K562 (cell line): ENCODE measurements at regions not wholly inside any gene's neighbourhood (a gene's known extent, or its start where the extent isn't known, plus 50 kb on each side); places are given as distances from the start of the nearest gene placed in this dataset.

Experiments used
- ARID3A ChIP-seq: IDR thresholded peaks from 2 replicates; pipeline ENCODE4 v1.6.1; 2012; ENCODE audit warnings: low read depth, low read length, improper control_type of control experiment, borderline replicate concordance
- CBFA2T3 ChIP-seq: fragments of 450-650 bp; IDR thresholded peaks from 2 replicates; pipeline ENCODE4 v1.6.1; 2017
- CREB3 ChIP-seq: fragments of 450-650 bp; conservative IDR thresholded peaks from 2 replicates; pipeline ENCODE4 v1.6.1; 2016; ENCODE audit warnings: missing genetic modification characterization, low read depth, mild to moderate bottlenecking, missing compliant biosample characterization, moderate library complexity
- E2F3 ChIP-seq: fragments of 250-450 bp; sonication (Bioruptor Pico); IDR thresholded peaks from 2 replicates; pipeline ENCODE4 v1.4.0; 2020; ENCODE audit warnings: mild to moderate bottlenecking
- FUS ChIP-seq: fragments of 200-400 bp; formaldehyde crosslinking; optimal IDR thresholded peaks from 2 replicates; pipeline ENCODE3; 2017; ENCODE audit warnings: low read depth, low read length
- GTF2F1 ChIP-seq: IDR thresholded peaks from 2 replicates; pipeline ENCODE4 v1.6.1; 2011; ENCODE audit warnings: low read depth, low read length, improper control_type of control experiment
- NR4A1 ChIP-seq, 2 experiments: fragments of 250-450 bp in 1 of 2; fragments of 450-650 bp in 1 of 2; sonication (Bioruptor Pico) in 1 of 2; IDR thresholded peaks; 2 replicates each; pipeline versions ENCODE4 v1.4.0 to v1.6.1; 2016 to 2020; ENCODE audit warnings: mild to moderate bottlenecking in 2 of 2, missing compliant biosample characterization in 1 of 2, missing genetic modification characterization in 1 of 2, moderate library complexity in 1 of 2
- NRF1 ChIP-seq, 2 experiments: fragments of 450-650 bp; IDR thresholded peaks in 1 of 2; conservative IDR thresholded peaks in 1 of 2; 2 replicates each; pipeline ENCODE4 v1.6.1; 2014; ENCODE audit warnings: mild to moderate bottlenecking in 2 of 2
- POLR2B ChIP-seq: fragments of 450-650 bp; IDR thresholded peaks from 2 replicates; pipeline ENCODE4 v1.6.1; 2018; ENCODE audit warnings: low read depth; ENCODE audit not compliant: partially characterized antibody
- POLR3A ChIP-seq: IDR thresholded peaks from 2 replicates; pipeline ENCODE4 v1.6.1; 2011; ENCODE audit warnings: borderline replicate concordance, mild to moderate bottlenecking, moderate library complexity; ENCODE audit not compliant: insufficient read length, insufficient read depth; ENCODE audit errors: extremely low read depth
- SLC30A9 ChIP-seq: fragments of 250-450 bp; sonication (Bioruptor Pico); IDR thresholded peaks from 2 replicates; pipeline ENCODE4 v1.8.0; 2022; ENCODE audit warnings: mild to moderate bottlenecking, moderate library complexity
- TRIM24 ChIP-seq, 2 experiments: fragments of 450-650 bp; IDR thresholded peaks; 2 replicates each; pipeline ENCODE4 v1.6.1; 2016
- YY1 ChIP-seq, 3 experiments: IDR thresholded peaks; 2 replicates each; pipeline ENCODE4 v1.6.1; 2011; ENCODE audit warnings: low read length in 2 of 3, mild to moderate bottlenecking in 2 of 3, moderate library complexity in 2 of 3, borderline replicate concordance in 1 of 3, control low read depth in 1 of 3, low read depth in 1 of 3; ENCODE audit not compliant: insufficient read depth in 3 of 3, insufficient replicate concordance in 2 of 3, control insufficient read depth in 1 of 3, insufficient read length in 1 of 3; ENCODE audit errors: extremely low read depth in 1 of 3
- ZBTB9 ChIP-seq: fragments of 450-650 bp; formaldehyde crosslinking; IDR thresholded peaks from 2 replicates; pipeline ENCODE4 v1.4.0; 2020; ENCODE audit warnings: mild to moderate bottlenecking, moderate library complexity
- ZFP36 ChIP-seq: fragments of 150-350 bp; IDR thresholded peaks from 2 replicates; pipeline ENCODE4 v1.6.1; 2018; ENCODE audit warnings: low read length, low read depth; ENCODE audit not compliant: partially characterized antibody
- ZKSCAN1 ChIP-seq: fragments of 150-350 bp; IDR thresholded peaks from 2 replicates; pipeline ENCODE4 v1.6.1; 2016; ENCODE audit warnings: low read depth, low read length
- ZKSCAN3 ChIP-seq: fragments of 250-450 bp; sonication (Bioruptor Pico); IDR thresholded peaks from 2 replicates; pipeline ENCODE4 v1.4.0; 2020
- ZNF174 ChIP-seq: fragments of 250-450 bp; sonication (Bioruptor Pico); IDR thresholded peaks from 2 replicates; pipeline ENCODE4 v1.4.0; 2020; ENCODE audit warnings: mild to moderate bottlenecking
- ZNF280A ChIP-seq: fragments of 450-650 bp; IDR thresholded peaks from 2 replicates; pipeline ENCODE4 v1.6.1; 2018; ENCODE audit warnings: mild to moderate bottlenecking, low read depth; ENCODE audit not compliant: partially characterized antibody
- ZSCAN32 ChIP-seq: fragments of 450-650 bp; formaldehyde crosslinking; IDR thresholded peaks from 2 replicates; pipeline ENCODE4 v1.4.0; 2020; ENCODE audit warnings: mild to moderate bottlenecking, moderate library complexity
- TF ChIP-seq, protein P1 (sequence below): fragments of 250-450 bp; sonication (Bioruptor Pico); IDR thresholded peaks from 2 replicates; pipeline ENCODE4 v1.6.1; 2021; ENCODE audit warnings: mild to moderate bottlenecking

DNA sequence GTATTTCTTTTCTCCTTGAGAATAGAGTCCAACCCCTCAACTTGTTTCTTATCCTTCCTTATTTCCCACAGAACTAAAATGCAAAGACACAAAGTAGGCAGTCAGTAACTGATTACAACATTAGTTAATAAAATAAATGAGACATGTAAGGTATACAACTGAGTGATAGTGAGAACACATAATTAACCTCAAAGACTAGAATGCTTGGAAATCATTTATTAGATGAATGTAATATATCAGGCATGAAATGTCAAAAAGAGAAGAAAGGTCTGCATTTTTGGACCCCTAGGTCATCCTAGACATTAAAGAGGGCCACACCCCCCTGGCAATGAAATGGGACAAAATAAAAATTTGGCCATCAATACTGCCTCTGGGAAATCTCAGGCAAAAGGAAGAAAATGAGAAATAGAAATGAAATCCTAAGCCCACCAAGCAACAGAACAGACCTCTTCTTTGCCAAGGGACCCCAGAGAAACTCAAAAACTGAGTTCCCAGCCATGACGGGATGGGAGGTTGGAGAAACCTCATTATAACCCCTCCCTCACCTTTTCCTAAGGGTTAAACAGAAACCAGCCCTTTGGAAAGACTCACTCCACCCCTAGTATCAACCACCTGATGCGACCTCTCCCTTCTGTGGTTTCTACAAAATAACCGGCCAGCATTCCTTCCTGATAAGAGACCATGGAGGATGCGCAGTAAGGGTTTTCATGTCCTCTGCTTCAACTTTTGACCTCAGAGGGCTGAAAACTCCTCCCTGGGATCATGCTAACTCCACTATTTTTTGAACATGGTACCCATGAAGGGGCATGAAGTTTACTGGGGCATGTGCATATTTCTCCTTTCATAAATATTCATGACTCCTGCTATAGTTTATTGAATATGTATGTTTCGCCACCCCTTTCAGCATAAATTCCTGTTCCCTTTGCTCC is 90.0 kb upstream of the EXOC1L start (continued):
- TF ChIP-seq CREB3 (tag): no peak
- TF ChIP-seq ZFP36: no peak
- peak; percentile 85 for TF ChIP-seq CBFA2T3
- TF ChIP-seq NR4A1 (CRISPR knock-in tag; IDR thresholded peaks at IDR 0.05): no peak
- no peak for TF ChIP-seq NR4A1 (tag; IDR thresholded peaks at IDR 0.05)
- TF ChIP-seq NRF1 (conservative IDR thresholded peaks at IDR 0.05 in 1 of 2, IDR thresholded peaks at IDR 0.05 in 1 of 2): peak; percentile 90 to 92
- no peak for TF ChIP-seq ZNF174 (CRISPR knock-in tag)
- TF ChIP-seq POLR2B: no peak
- no peak for TF ChIP-seq POLR3A
- no peak for TF ChIP-seq E2F3 (CRISPR knock-in tag)
- no peak for TF ChIP-seq GTF2F1
- 0 out of 2 replicates have a peak, but pooled peaks have one; percentile 11 for TF ChIP-seq ARID3A
- no peak for TF ChIP-seq ZNF280A
- 0 out of 2 replicates have a peak, but pooled peaks have one; percentile 4 for TF ChIP-seq ZBTB9 (CRISPR knock-in tag)
- TF ChIP-seq FUS: no peak
- peak; percentile 78 to 87 for TF ChIP-seq TRIM24 (IDR thresholded peaks at IDR 0.05)
- TF ChIP-seq YY1 (IDR thresholded peaks at IDR 0.05; ENCODE audit: borderline replicate concordance in 1 of 3, control insufficient read depth in 1 of 3, extremely low read depth in 1 of 3, insufficient read depth in 3 of 3, insufficient read length in 1 of 3, insufficient replicate concordance in 2 of 3, low read depth in 1 of 3, low read length in 2 of 3): no peak
- no peak for TF ChIP-seq ZSCAN32 (CRISPR knock-in tag)
- TF ChIP-seq SLC30A9 (CRISPR knock-in tag): no peak
- no peak for TF ChIP-seq ZKSCAN3
- TF ChIP-seq, protein P1, sequence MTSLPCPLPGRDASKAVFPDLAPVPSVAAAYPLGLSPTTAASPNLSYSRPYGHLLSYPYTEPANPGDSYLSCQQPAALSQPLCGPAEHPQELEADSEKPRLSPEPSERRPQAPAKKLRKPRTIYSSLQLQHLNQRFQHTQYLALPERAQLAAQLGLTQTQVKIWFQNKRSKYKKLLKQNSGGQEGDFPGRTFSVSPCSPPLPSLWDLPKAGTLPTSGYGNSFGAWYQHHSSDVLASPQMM (CRISPR knock-in tag): no peak
- TF ChIP-seq ZKSCAN1: 0 out of 2 replicates have a peak, but pooled peaks have one; percentile 36
